ENCODE measurements at regions not wholly inside any gene's neighbourhood (a gene's known extent, or its start where the extent isn't known, plus 50 kb on each side); places are given as distances from the start of the nearest gene placed in this dataset.

DNA sequence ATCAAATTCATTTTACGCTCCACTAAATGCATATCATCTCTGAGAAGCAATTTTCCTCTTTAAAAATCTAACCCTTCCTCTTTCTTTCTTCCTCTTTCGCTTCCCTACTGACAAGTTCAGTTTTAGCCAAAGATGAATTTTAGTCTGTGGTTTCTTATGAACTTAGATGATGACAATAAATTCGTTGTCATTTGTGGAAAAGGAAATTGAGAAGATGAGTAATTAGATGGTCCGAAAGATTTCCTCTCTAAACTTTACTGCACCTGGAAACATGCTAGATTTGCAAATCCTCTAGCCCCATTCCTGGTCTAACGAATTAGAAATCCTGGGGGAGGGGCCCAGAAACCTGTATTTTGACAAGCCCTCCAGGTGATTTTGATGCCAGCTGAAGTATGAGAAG is 855.4 kb upstream of the CHORDC1 start:
- no TSS peak for BruUV-seq (replicated peaks)

DNA sequence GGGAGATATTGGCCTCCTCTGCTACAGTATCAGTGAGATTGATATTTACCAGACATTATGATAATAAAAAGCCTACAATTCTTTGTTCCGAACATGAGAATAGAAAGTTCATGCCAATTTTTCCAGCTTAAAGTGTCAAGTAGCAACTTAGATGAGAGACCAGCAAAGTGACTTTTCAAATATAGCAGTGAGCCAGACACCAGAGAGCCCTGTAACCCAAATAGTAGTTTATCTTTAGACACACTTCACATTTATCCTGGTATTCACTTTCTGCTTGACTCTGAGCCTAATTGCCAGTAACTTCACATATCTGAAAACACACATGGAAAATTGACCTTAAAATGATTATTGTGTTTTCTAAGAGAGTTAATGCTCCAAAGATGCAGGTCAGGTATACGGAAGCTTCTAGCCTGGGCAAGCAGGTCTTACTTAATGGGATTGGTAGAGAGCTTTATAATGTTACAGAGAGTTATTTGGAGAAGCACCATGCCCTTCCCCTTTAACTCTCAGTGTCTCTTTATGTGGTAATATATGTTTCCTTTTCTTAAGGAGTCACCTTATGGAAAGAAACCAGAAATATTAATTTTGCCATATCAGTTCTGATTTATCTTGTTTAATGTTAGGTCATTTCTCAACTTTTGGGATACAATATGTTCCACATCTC is 852.3 kb upstream of the CHORDC1 start:
- no peak for ATAC-seq
- ChIA-PET CTCF (no interaction called here), POLR2A (no interaction called here)
- no peak for DNase-seq (ENCODE audit: low read depth, low spot score)
- TF ChIP-seq CTCF (IDR thresholded peaks at IDR 0.05) (no peak), SIN3A (IDR thresholded peaks at IDR 0.05; ENCODE audit: borderline replicate concordance, insufficient read depth, low read depth, low read length) (no peak), POLR2AphosphoS5 (IDR thresholded peaks at IDR 0.05; ENCODE audit: low read depth, low read length) (no peak), TCF7L2 (IDR thresholded peaks at IDR 0.05; ENCODE audit: low read depth, low read length) (no peak)
- TF ChIP-seq, protein P1, sequence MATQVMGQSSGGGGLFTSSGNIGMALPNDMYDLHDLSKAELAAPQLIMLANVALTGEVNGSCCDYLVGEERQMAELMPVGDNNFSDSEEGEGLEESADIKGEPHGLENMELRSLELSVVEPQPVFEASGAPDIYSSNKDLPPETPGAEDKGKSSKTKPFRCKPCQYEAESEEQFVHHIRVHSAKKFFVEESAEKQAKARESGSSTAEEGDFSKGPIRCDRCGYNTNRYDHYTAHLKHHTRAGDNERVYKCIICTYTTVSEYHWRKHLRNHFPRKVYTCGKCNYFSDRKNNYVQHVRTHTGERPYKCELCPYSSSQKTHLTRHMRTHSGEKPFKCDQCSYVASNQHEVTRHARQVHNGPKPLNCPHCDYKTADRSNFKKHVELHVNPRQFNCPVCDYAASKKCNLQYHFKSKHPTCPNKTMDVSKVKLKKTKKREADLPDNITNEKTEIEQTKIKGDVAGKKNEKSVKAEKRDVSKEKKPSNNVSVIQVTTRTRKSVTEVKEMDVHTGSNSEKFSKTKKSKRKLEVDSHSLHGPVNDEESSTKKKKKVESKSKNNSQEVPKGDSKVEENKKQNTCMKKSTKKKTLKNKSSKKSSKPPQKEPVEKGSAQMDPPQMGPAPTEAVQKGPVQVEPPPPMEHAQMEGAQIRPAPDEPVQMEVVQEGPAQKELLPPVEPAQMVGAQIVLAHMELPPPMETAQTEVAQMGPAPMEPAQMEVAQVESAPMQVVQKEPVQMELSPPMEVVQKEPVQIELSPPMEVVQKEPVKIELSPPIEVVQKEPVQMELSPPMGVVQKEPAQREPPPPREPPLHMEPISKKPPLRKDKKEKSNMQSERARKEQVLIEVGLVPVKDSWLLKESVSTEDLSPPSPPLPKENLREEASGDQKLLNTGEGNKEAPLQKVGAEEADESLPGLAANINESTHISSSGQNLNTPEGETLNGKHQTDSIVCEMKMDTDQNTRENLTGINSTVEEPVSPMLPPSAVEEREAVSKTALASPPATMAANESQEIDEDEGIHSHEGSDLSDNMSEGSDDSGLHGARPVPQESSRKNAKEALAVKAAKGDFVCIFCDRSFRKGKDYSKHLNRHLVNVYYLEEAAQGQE (IDR thresholded peaks at IDR 0.05; ENCODE audit: insufficient read depth in 1 of 2, low read depth in 2 of 2, low read length in 1 of 2): no peak
- in situ Hi-C loops (cut with HindIII; ENCODE audit: low pct_unique_long_range_greater_than_20kb, low sequenced_read_pairs): no loop called here
- H3K27me3 ChIP-seq (ENCODE audit: control insufficient read depth, insufficient read depth, low read length): no peaks in the 10 kb centered on the region
- no peaks in the 10 kb centered on the region for H3K36me3 ChIP-seq (ENCODE audit: control insufficient read depth, insufficient read depth, low read length)
- intact Hi-C loops (cut with micrococcal nuclease; ENCODE audit: unreplicated experiment): no loop called here
- no peaks in the 10 kb centered on the region for H3K9me3 ChIP-seq (ENCODE audit: control insufficient read depth, insufficient read depth, low read depth, low read length)
- H3K27ac ChIP-seq (ENCODE audit: low read length): no peak overlapping the region
- no peak overlapping the region for H3K4me3 ChIP-seq (ENCODE audit: low read depth in 2 of 2, low read length in 2 of 2)
- no TSS peak for BruUV-seq (replicated peaks)
- no peaks in the 10 kb centered on the region for H3K4me1 ChIP-seq (ENCODE audit: control insufficient read depth, insufficient read depth, low read length)

More for the DNA sequence above, 855.4 kb upstream of the CHORDC1 start:
- TF ChIP-seq TCF7L2 (IDR thresholded peaks at IDR 0.05; ENCODE audit: low read depth, low read length) (no peak), POLR2AphosphoS5 (IDR thresholded peaks at IDR 0.05; ENCODE audit: low read depth, low read length) (no peak), CTCF (IDR thresholded peaks at IDR 0.05) (no peak), SIN3A (IDR thresholded peaks at IDR 0.05; ENCODE audit: borderline replicate concordance, insufficient read depth, low read depth, low read length) (no peak)
- TF ChIP-seq, protein P1 (IDR thresholded peaks at IDR 0.05; ENCODE audit: insufficient read depth in 1 of 2, low read depth in 2 of 2, low read length in 1 of 2): no peak
- Histone ChIP-seq H3K27me3 (ENCODE audit: control insufficient read depth, insufficient read depth, low read length) (no peaks in the 10 kb centered on the region), H3K9me3 (ENCODE audit: control insufficient read depth, insufficient read depth, low read depth, low read length) (no peaks in the 10 kb centered on the region), H3K27ac (ENCODE audit: low read length) (no peak overlapping the region), H3K4me1 (ENCODE audit: control insufficient read depth, insufficient read depth, low read length) (no peaks in the 10 kb centered on the region), H3K36me3 (ENCODE audit: control insufficient read depth, insufficient read depth, low read length) (no peaks in the 10 kb centered on the region), H3K4me3 (ENCODE audit: low read depth in 2 of 2, low read length in 2 of 2) (no peak overlapping the region)
- CTCF ChIA-PET: no interaction called here
- ATAC-seq: no peak
- POLR2A ChIA-PET: no interaction called here
- DNase-seq (ENCODE audit: low read depth, low spot score): no peak
- intact Hi-C loops (cut with micrococcal nuclease; ENCODE audit: unreplicated experiment) (no loop called here), in situ Hi-C loops (cut with HindIII; ENCODE audit: low pct_unique_long_range_greater_than_20kb, low sequenced_read_pairs) (no loop called here)
